ENCODE measurements at regions not wholly inside any gene's neighbourhood (a gene's known extent, or its start where the extent isn't known, plus 50 kb on each side); places are given as distances from the start of the nearest gene placed in this dataset.
"Not testable (repeated sequence)": the region's sequence is repeated elsewhere in the genome, so short reads cannot be mapped to it uniquely, and the experiment has no call there.

GRCh38 chr21:10402461-10402860, 118.9 kb upstream of the TPTE start:
- TF ChIP-seq CTCF, POLR2A, EP300, POLR2AphosphoS5 (IDR thresholded peaks at IDR 0.05): not testable (repeated sequence)

Data from sigmoid colon (tissue), 4 donors.